H9 (cell line): ENCODE measurements at regions not wholly inside any gene's neighbourhood (a gene's known extent, or its start where the extent isn't known, plus 50 kb on each side); places are given as distances from the start of the nearest gene placed in this dataset.

ENCODE experiments used
- DNase-seq: peaks from one replicate; pipeline ENCODE4 v3.0.0-alpha.2; 2017
- H2AFZ ChIP-seq: one replicate; pipeline ENCODE4 v1.6.1; 2013; ENCODE audit warnings: mild to moderate bottlenecking, low read length, control low read depth, moderate library complexity
- H2AK5ac ChIP-seq: 2 replicates; pipeline ENCODE4 v1.6.1; 2013; ENCODE audit warnings: low read length, control low read depth, mixed read lengths; ENCODE audit not compliant: insufficient read length
- H2BK120ac ChIP-seq: one replicate; pipeline ENCODE4 v1.6.1; 2013; ENCODE audit warnings: low read depth, mild to moderate bottlenecking, low read length, control low read depth, inconsistent platforms; ENCODE audit not compliant: poor library complexity, severe bottlenecking
- H2BK12ac ChIP-seq: 2 replicates; pipeline ENCODE4 v1.6.1; 2013; ENCODE audit warnings: low read length, control low read depth, mixed read lengths, low read depth; ENCODE audit not compliant: insufficient read length
- H2BK15ac ChIP-seq: 2 replicates; pipeline ENCODE4 v1.6.1; 2013; ENCODE audit warnings: low read depth, low read length, control low read depth
- H2BK20ac ChIP-seq: one replicate; pipeline ENCODE4 v1.6.1; 2013; ENCODE audit warnings: low read depth, mild to moderate bottlenecking, low read length, control low read depth, inconsistent platforms; ENCODE audit not compliant: poor library complexity, severe bottlenecking
- H2BK5ac ChIP-seq: 2 replicates; pipeline ENCODE4 v1.6.1; 2013; ENCODE audit warnings: low read length, control low read depth, mixed read lengths; ENCODE audit not compliant: insufficient read length
- H3K14ac ChIP-seq: 2 replicates; pipeline ENCODE4 v1.6.1; 2013; ENCODE audit warnings: low read length, control low read depth; ENCODE audit not compliant: insufficient read depth
- H3K18ac ChIP-seq: 2 replicates; pipeline ENCODE4 v1.6.1; 2013; ENCODE audit warnings: low read depth, mild to moderate bottlenecking, mixed read lengths, low read length, control low read depth; ENCODE audit not compliant: insufficient read length
- H3K23ac ChIP-seq: 2 replicates; pipeline ENCODE4 v1.6.1; 2013; ENCODE audit warnings: low read length, control low read depth, mixed read lengths, low read depth; ENCODE audit not compliant: insufficient read length
- H3K23me2 ChIP-seq: 2 replicates; pipeline ENCODE4 v1.6.1; 2013; ENCODE audit warnings: low read depth, mild to moderate bottlenecking, mixed read lengths, low read length, control low read depth; ENCODE audit not compliant: insufficient read length, poor library complexity, severe bottlenecking
- H3K27ac ChIP-seq: 2 replicates; pipeline ENCODE4 v1.5.1; 2013; ENCODE audit warnings: low read length, control low read depth, mixed read lengths, low read depth; ENCODE audit not compliant: insufficient read length
- H3K27me3 ChIP-seq: 2 replicates; pipeline ENCODE4 v1.6.1; 2013; ENCODE audit warnings: low read length, control low read depth, inconsistent platforms; ENCODE audit not compliant: insufficient read depth
- H3K4ac ChIP-seq: 2 replicates; pipeline ENCODE4 v1.6.1; 2013; ENCODE audit warnings: low read depth, mild to moderate bottlenecking, control low read depth, inconsistent platforms, low read length, moderate library complexity
- H3K4me1 ChIP-seq: 2 replicates; pipeline ENCODE4 v1.6.1; 2013; ENCODE audit warnings: low read length, control low read depth, inconsistent platforms; ENCODE audit not compliant: insufficient read depth
- H3K4me2 ChIP-seq: 2 replicates; pipeline ENCODE4 v1.6.1; 2013; ENCODE audit warnings: low read length, control low read depth, mixed read lengths; ENCODE audit not compliant: insufficient read length, insufficient read depth
- H3K56ac ChIP-seq: 2 replicates; pipeline ENCODE4 v1.6.1; 2013; ENCODE audit warnings: low read depth, mild to moderate bottlenecking, mixed read lengths, low read length, control low read depth; ENCODE audit not compliant: insufficient read length
- H3K79me1 ChIP-seq: 2 replicates; pipeline ENCODE4 v1.6.1; 2013; ENCODE audit warnings: low read depth, mild to moderate bottlenecking, moderate library complexity, low read length, control low read depth, inconsistent platforms; ENCODE audit not compliant: insufficient read depth, poor library complexity, severe bottlenecking
- H3K79me2 ChIP-seq: 2 replicates; pipeline ENCODE4 v1.6.1; 2013; ENCODE audit warnings: low read length, control low read depth, inconsistent platforms; ENCODE audit not compliant: insufficient read depth
- H3K9ac ChIP-seq: 2 replicates; pipeline ENCODE4 v1.6.1; 2013; ENCODE audit warnings: low read length, control low read depth, mixed read lengths; ENCODE audit not compliant: insufficient read length; ENCODE audit errors: extremely low read depth
- H3K9me3 ChIP-seq: one replicate; pipeline ENCODE4 v1.6.1; 2013; ENCODE audit warnings: low read depth, low read length, inconsistent platforms; ENCODE audit not compliant: control insufficient read depth
- H3T11ph ChIP-seq: one replicate; pipeline ENCODE4 v1.6.1; 2013; ENCODE audit warnings: mild to moderate bottlenecking, low read length, control low read depth, inconsistent platforms
- H4K20me1 ChIP-seq: one replicate; pipeline ENCODE4 v1.6.1; 2013; ENCODE audit not compliant: control insufficient read depth, insufficient read length, insufficient read depth
- H4K5ac ChIP-seq: 2 replicates; pipeline ENCODE4 v1.6.1; 2013; ENCODE audit warnings: low read depth, mild to moderate bottlenecking, mixed read lengths, low read length, control low read depth; ENCODE audit not compliant: insufficient read length
- H4K8ac ChIP-seq: replicated peaks from 2 replicates; pipeline ENCODE4 v1.6.1; 2013; ENCODE audit warnings: low read length, control low read depth, mixed read lengths, low read depth; ENCODE audit not compliant: insufficient read length
- H4K91ac ChIP-seq: 2 replicates; pipeline ENCODE4 v1.6.1; 2013; ENCODE audit warnings: low read depth, mild to moderate bottlenecking, moderate library complexity, mixed read lengths, low read length, control low read depth; ENCODE audit not compliant: insufficient read length
- H3K27ac Mint-ChIP-seq, 3 experiments: 2 replicates in 2 of 3; 3 replicates in 1 of 3; pipeline ENCODE4 v1.8.0; 2020 to 2021; ENCODE audit warnings: mixed read lengths in 3 of 3, mild to moderate bottlenecking in 1 of 3, moderate library complexity in 1 of 3
- H3K27me3 Mint-ChIP-seq: 2 replicates; pipeline ENCODE4 v1.8.0; 2021; ENCODE audit warnings: low read depth, mild to moderate bottlenecking, moderate library complexity, mixed read lengths
- H3K36me3 Mint-ChIP-seq, 3 experiments: 2 replicates in 2 of 3; 3 replicates in 1 of 3; pipeline ENCODE4 v1.8.0; 2020 to 2021; ENCODE audit warnings: low read depth in 3 of 3, mixed read lengths in 3 of 3; ENCODE audit not compliant: insufficient read depth in 1 of 3
- H3K4me1 Mint-ChIP-seq, 2 experiments: 2 replicates each; pipeline ENCODE4 v1.8.0; 2020; ENCODE audit warnings: mixed read lengths in 2 of 2
- H3K4me3 Mint-ChIP-seq, 2 experiments: 2 replicates in 1 of 2; 3 replicates in 1 of 2; pipeline ENCODE4 v1.8.0; 2020 to 2021; ENCODE audit warnings: mild to moderate bottlenecking in 2 of 2, mixed read lengths in 2 of 2, moderate library complexity in 1 of 2
- H3K9me3 Mint-ChIP-seq, 2 experiments: 2 replicates in 1 of 2; 3 replicates in 1 of 2; pipeline ENCODE4 v1.8.0; 2020; ENCODE audit warnings: mild to moderate bottlenecking in 2 of 2, mixed read lengths in 2 of 2, moderate library complexity in 1 of 2
- CTCF ChIP-seq: fragments of 200-600 bp; sonication (generic); conservative IDR thresholded peaks from 3 replicates; pipeline ENCODE4 v1.8.0; 2021; ENCODE audit warnings: antibody characterized with exemption, mild to moderate bottlenecking
- WGBS: extraction: QIAGEN DNeasy Blood & Tissue Kit; methylation state at CpG from one replicate; pipeline ENCODE4 v1.1.7; 2013; ENCODE audit warnings: missing lambda C conversion rate, low lambda C conversion rate, mixed read lengths; ENCODE audit not compliant: insufficient read length; ENCODE audit errors: extremely low coverage; 5-methylcytosine and 5-hydroxymethylcytosine counted together

DNA sequence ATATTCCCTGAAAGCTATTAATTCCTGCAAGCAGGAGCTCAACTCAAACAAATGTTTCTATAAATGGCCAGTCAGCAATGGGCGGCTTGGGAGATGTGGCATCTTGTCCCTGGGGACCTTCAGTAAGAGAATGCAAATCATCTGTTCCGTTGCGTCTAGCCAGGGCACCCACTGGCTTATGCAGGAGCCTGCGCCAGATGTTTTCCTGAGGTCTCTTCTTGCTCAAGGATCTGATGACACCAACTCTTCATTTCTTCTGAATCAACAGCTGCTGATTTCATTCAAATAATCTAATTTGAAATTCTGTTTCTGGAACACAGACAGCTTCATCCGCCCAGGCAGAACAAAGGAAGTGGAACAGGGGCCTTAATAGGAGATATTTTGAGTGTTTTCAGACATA is 70.0 kb upstream of the AJAP1 start:
- Histone ChIP-seq H3K4me2 (no peak overlapping the region), H2BK5ac (no peak overlapping the region), H4K8ac (no peak overlapping the region), H2BK120ac (no peak overlapping the region), H4K91ac (no peak overlapping the region), H2BK15ac (no peak overlapping the region), H4K5ac (no peak overlapping the region), H3K27me3 (no peaks in the 10 kb centered on the region), H2BK12ac (no peak overlapping the region), H2AK5ac (no peak overlapping the region), H3T11ph (no peak overlapping the region), H3K9ac (no peak overlapping the region), H3K4me1 (no peaks in the 10 kb centered on the region), H3K56ac (no peak overlapping the region), H4K20me1 (no peaks in the 10 kb centered on the region), H3K9me3 (no peaks in the 10 kb centered on the region), H3K14ac (no peak overlapping the region), H3K23ac (no peak overlapping the region), H3K23me2 (no peaks in the 10 kb centered on the region), H2BK20ac (no peak overlapping the region), H3K18ac (no peak overlapping the region), H3K27ac (no peak overlapping the region), H3K4ac (no peak overlapping the region), H3K79me2 (no peaks in the 10 kb centered on the region), H2AFZ (no peak overlapping the region), H3K79me1 (no peaks in the 10 kb centered on the region)
- H3K9me3 Mint-ChIP-seq = no peaks in the 10 kb centered on the region
- H3K27ac Mint-ChIP-seq = no peak overlapping the region
- no CpG with 5 or more reads among the region's 5 CpGs for WGBS
- no peak overlapping the region for H3K4me3 Mint-ChIP-seq
- DNase-seq = no peak
- TF ChIP-seq CTCF = no peak
- no peaks in the 10 kb centered on the region for H3K36me3 Mint-ChIP-seq
- peaks cover 39% of the 10 kb centered on the region for H3K27me3 Mint-ChIP-seq
- H3K4me1 Mint-ChIP-seq = peaks cover 2 to 4% of the 10 kb centered on the region in 2 experiments
